ENCODE measurements at regions not wholly inside any gene's neighbourhood (a gene's known extent, or its start where the extent isn't known, plus 50 kb on each side); places are given as distances from the start of the nearest gene placed in this dataset.
"Not testable (repeated sequence)": the region's sequence is repeated elsewhere in the genome, so short reads cannot be mapped to it uniquely, and the experiment has no call there.

DNA sequence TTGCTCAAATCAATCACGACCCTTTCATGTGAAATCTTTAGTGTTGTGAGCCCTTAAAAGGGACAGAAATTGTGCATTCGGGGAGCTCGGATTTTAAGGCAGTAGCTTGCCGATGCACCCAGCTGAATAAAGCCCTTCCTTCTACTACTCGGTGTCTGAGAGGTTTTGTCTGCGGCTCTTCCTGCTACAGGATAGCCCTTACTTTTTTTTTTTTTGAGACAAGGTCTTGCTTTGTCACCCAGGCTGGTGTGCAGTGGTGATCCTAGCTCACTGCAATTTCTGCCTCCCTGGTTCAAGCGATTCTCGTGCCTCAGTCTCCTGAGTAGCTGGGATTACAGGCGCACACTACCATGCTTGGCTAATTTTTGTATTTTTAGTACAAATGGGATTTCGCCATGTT is 56.4 kb upstream of the DPPA4 start:
- not testable (repeated sequence) for H3K27me3 ChIP-seq (ENCODE audit: control insufficient read depth, insufficient read depth, low read length, poor library complexity, severe bottlenecking); H3K4me3 ChIP-seq (ENCODE audit: insufficient read depth, low read depth, low read length); H3K27ac ChIP-seq (ENCODE audit: insufficient read depth, low read depth, low read length, poor library complexity, severe bottlenecking); H3K9me3 ChIP-seq (ENCODE audit: control insufficient read depth, low read length); H3K36me3 ChIP-seq (ENCODE audit: control insufficient read depth, insufficient read depth, low read length); H3K4me1 ChIP-seq (ENCODE audit: control insufficient read depth, insufficient read depth, low read length)
- WGBS, 2 experiments, result 90% methylated on average over 9 of the region's 10 CpGs

DNA sequence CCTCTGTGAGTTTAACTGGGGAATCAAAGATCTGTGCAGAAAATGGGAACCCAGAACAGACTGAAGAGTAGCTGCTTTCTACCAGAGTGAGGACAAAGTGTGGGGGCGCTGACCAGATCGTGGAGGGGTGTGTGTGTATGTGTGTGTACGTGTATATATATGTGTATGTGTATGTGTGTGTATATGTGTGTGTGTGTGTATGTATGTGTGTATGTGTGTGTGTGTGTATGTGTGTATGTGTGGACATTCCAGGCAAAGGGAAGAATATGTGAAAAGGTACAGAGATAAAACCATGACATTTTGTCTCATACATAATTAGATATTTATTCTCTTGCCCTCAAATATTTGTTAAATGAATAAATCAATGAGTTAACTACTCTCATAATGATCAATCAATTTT is 54.9 kb upstream of the DPPA4 start:
- H3K9me3 ChIP-seq (ENCODE audit: control insufficient read depth, low read length), result no peaks in the 10 kb centered on the region
- no peaks in the 10 kb centered on the region for H3K36me3 ChIP-seq (ENCODE audit: control insufficient read depth, insufficient read depth, low read length)
- H3K27me3 ChIP-seq (ENCODE audit: control insufficient read depth, insufficient read depth, low read length, poor library complexity, severe bottlenecking), result no peaks in the 10 kb centered on the region
- no peak overlapping the region for H3K27ac ChIP-seq (ENCODE audit: insufficient read depth, low read depth, low read length, poor library complexity, severe bottlenecking)
- no peaks in the 10 kb centered on the region for H3K4me1 ChIP-seq (ENCODE audit: control insufficient read depth, insufficient read depth, low read length)
- WGBS, 2 experiments, result 96% methylated on average over 3 of the region's 3 CpGs
- no peak overlapping the region for H3K4me3 ChIP-seq (ENCODE audit: insufficient read depth, low read depth, low read length)

DNA sequence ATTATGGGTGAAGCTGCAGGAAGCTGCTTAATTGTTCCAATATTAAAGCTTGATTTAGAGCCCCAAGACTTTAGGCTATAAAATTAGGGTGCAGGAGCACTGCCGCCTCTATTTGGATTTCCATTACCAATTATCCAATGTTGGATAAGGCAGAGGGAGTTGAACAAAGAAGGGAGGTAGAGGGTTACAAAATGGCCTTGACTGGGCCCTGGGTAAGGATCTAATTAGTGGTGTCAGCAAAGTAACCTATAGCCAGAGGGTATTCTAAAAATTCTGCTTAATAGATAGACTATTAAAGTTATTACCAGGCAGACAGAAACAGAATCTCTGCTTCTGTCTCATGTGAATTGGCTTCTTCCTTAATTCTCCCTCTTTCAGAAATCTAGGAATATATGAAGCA is 50.3 kb upstream of the DPPA4 start:
- Histone ChIP-seq H3K4me1 (ENCODE audit: control insufficient read depth, insufficient read depth, low read length) (no peaks in the 10 kb centered on the region), H3K36me3 (ENCODE audit: control insufficient read depth, insufficient read depth, low read length) (no peaks in the 10 kb centered on the region), H3K27ac (ENCODE audit: insufficient read depth, low read depth, low read length, poor library complexity, severe bottlenecking) (no peak overlapping the region), H3K27me3 (ENCODE audit: control insufficient read depth, insufficient read depth, low read length, poor library complexity, severe bottlenecking) (no peaks in the 10 kb centered on the region), H3K9me3 (ENCODE audit: control insufficient read depth, low read length) (no peaks in the 10 kb centered on the region), H3K4me3 (ENCODE audit: insufficient read depth, low read depth, low read length) (no peak overlapping the region)
- 88 to 93% methylated on average over 1 of the region's 1 CpG for WGBS, 2 experiments

DNA sequence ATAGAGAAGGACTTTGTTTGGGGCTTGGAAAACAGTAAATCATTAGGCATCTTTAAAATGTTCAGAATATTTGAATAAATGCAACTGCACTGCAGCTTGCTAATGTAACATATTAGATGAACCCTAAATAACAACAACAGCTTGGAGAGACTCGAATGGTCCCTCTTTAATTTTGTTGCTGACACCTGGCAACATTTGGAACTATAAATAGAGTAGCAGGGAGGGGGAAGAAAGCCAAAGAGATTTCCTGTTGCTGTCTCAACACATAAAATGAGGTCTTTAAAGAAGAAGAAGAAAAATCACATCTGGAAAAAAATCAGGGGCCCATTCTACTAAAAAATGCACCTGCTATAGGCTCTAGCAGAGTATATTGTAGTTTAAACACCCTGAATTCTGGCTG is 49.9 kb upstream of the DPPA4 start:
- no peaks in the 10 kb centered on the region for H3K4me1 ChIP-seq (ENCODE audit: control insufficient read depth, insufficient read depth, low read length)
- H3K27ac ChIP-seq (ENCODE audit: insufficient read depth, low read depth, low read length, poor library complexity, severe bottlenecking), result no peak overlapping the region
- no peaks in the 10 kb centered on the region for H3K9me3 ChIP-seq (ENCODE audit: control insufficient read depth, low read length)
- no peaks in the 10 kb centered on the region for H3K36me3 ChIP-seq (ENCODE audit: control insufficient read depth, insufficient read depth, low read length)
- H3K4me3 ChIP-seq (ENCODE audit: insufficient read depth, low read depth, low read length), result no peak overlapping the region
- no peaks in the 10 kb centered on the region for H3K27me3 ChIP-seq (ENCODE audit: control insufficient read depth, insufficient read depth, low read length, poor library complexity, severe bottlenecking)
- WGBS, 2 experiments, result 93% methylated on average over 1 of the region's 1 CpG; no CpG with 5 or more reads in 1 of the 2 experiments

Measured in ectodermal cell (in vitro differentiated cells).